ENCODE measurements at regions not wholly inside any gene's neighbourhood (a gene's known extent, or its start where the extent isn't known, plus 50 kb on each side); places are given as distances from the start of the nearest gene placed in this dataset.

GRCh38 chr16:5442054-5442453, 344.5 kb upstream of the EEF2KMT start:
- TF ChIP-seq FOXK2 (IDR thresholded peaks at IDR 0.05) (no peak), NFRKB (IDR thresholded peaks at IDR 0.05) (no peak), LEF1 (IDR thresholded peaks at IDR 0.05; ENCODE audit: borderline replicate concordance) (no peak), BHLHE40 (IDR thresholded peaks at IDR 0.05; ENCODE audit: borderline replicate concordance) (no peak), L3MBTL2 (conservative IDR thresholded peaks at IDR 0.05) (no peak), FOXM1 (IDR thresholded peaks at IDR 0.05; ENCODE audit: borderline replicate concordance) (no peak), ARNT (IDR thresholded peaks at IDR 0.05) (no peak)
